Stimulated activated naive CD8-positive, alpha-beta T cell treated with anti-CD3 and anti-CD28 coated beads, Interleukin-15, Interleukin-2, amounts not matched to agents 100 ng/mL and 50 ng/mL, for 24 hours (primary cell): ENCODE measurements at regions not wholly inside any gene's neighbourhood (a gene's known extent, or its start where the extent isn't known, plus 50 kb on each side); places are given as distances from the start of the nearest gene placed in this dataset.
"Not testable (repeated sequence)": the region's sequence is repeated elsewhere in the genome, so short reads cannot be mapped to it uniquely, and the experiment has no call there.

Source experiments
- H3K27ac Mint-ChIP-seq: one replicate; pipeline ENCODE4 v1.8.0; 2021; ENCODE audit warnings: mild to moderate bottlenecking, mixed read lengths
- H3K27me3 Mint-ChIP-seq: one replicate; pipeline ENCODE4 v1.8.0; 2021; ENCODE audit warnings: mixed read lengths
- H3K36me3 Mint-ChIP-seq: one replicate; pipeline ENCODE4 v1.8.0; 2021; ENCODE audit warnings: low read depth, mixed read lengths
- H3K4me1 Mint-ChIP-seq: one replicate; pipeline ENCODE4 v1.8.0; 2021; ENCODE audit warnings: low read depth, mixed read lengths
- H3K4me3 Mint-ChIP-seq: one replicate; pipeline ENCODE4 v1.8.0; 2021; ENCODE audit warnings: mild to moderate bottlenecking, mixed read lengths
- H3K9me3 Mint-ChIP-seq: one replicate; pipeline ENCODE4 v1.8.0; 2021; ENCODE audit warnings: mixed read lengths

- Mint-ChIP-seq H3K4me3 (no peak overlapping the region), H3K4me1 (no peaks in the 10 kb centered on the region), H3K27me3 (no peaks in the 10 kb centered on the region), H3K27ac (no peak overlapping the region), H3K36me3 (no peaks in the 10 kb centered on the region), H3K9me3 (no peaks in the 10 kb centered on the region)
Observed at GRCh38 chr10:38209332-38209731, 115.2 kb downstream of the ZNF37A start.

- not testable (repeated sequence) for H3K4me3 Mint-ChIP-seq, H3K27ac Mint-ChIP-seq, H3K9me3 Mint-ChIP-seq, H3K4me1 Mint-ChIP-seq, H3K36me3 Mint-ChIP-seq, H3K27me3 Mint-ChIP-seq
Observed at GRCh38 chr10:38209748-38210147, 115.6 kb downstream of the ZNF37A start.

- Mint-ChIP-seq H3K36me3 (no peaks in the 10 kb centered on the region), H3K4me3 (no peak overlapping the region), H3K9me3 (peaks cover 2% of the 10 kb centered on the region), H3K27me3 (no peaks in the 10 kb centered on the region), H3K4me1 (no peaks in the 10 kb centered on the region), H3K27ac (no peak overlapping the region)
Observed at GRCh38 chr10:38212460-38212859, 118.3 kb downstream of the ZNF37A start.

- H3K36me3 Mint-ChIP-seq, result no peaks in the 10 kb centered on the region
- H3K4me1 Mint-ChIP-seq, result no peaks in the 10 kb centered on the region
- no peak overlapping the region for H3K4me3 Mint-ChIP-seq
- H3K9me3 Mint-ChIP-seq, result peaks cover 7% of the 10 kb centered on the region
- no peak overlapping the region for H3K27ac Mint-ChIP-seq
- H3K27me3 Mint-ChIP-seq, result no peaks in the 10 kb centered on the region
Observed at GRCh38 chr10:38226385-38226784, 132.2 kb downstream of the ZNF37A start.

GRCh38 chr10:38228394-38228793 lies 134.3 kb downstream of the ZNF37A start:
- no peaks in the 10 kb centered on the region for H3K36me3 Mint-ChIP-seq
- no peak overlapping the region for H3K4me3 Mint-ChIP-seq
- no peaks in the 10 kb centered on the region for H3K27me3 Mint-ChIP-seq
- no peak overlapping the region for H3K27ac Mint-ChIP-seq
- no peaks in the 10 kb centered on the region for H3K4me1 Mint-ChIP-seq
- peaks cover 8% of the 10 kb centered on the region for H3K9me3 Mint-ChIP-seq

- H3K4me1 Mint-ChIP-seq, H3K27ac Mint-ChIP-seq, H3K36me3 Mint-ChIP-seq, H3K27me3 Mint-ChIP-seq, H3K4me3 Mint-ChIP-seq, H3K9me3 Mint-ChIP-seq: not testable (repeated sequence)
Observed at GRCh38 chr10:38238479-38238878, 144.3 kb downstream of the ZNF37A start.

- not testable (repeated sequence) for H3K9me3 Mint-ChIP-seq, H3K4me3 Mint-ChIP-seq, H3K27me3 Mint-ChIP-seq, H3K27ac Mint-ChIP-seq, H3K4me1 Mint-ChIP-seq, H3K36me3 Mint-ChIP-seq
Observed at GRCh38 chr10:38242061-38242649, 148.0 kb downstream of the ZNF37A start.

GRCh38 chr10:38248113-38248512 lies 154.0 kb downstream of the ZNF37A start:
- H3K36me3 Mint-ChIP-seq, H3K4me3 Mint-ChIP-seq, H3K27ac Mint-ChIP-seq, H3K27me3 Mint-ChIP-seq, H3K4me1 Mint-ChIP-seq: not testable (repeated sequence)
- peaks cover 14% of the 10 kb centered on the region for H3K9me3 Mint-ChIP-seq

- not testable (repeated sequence) for H3K27ac Mint-ChIP-seq, H3K27me3 Mint-ChIP-seq, H3K36me3 Mint-ChIP-seq, H3K4me3 Mint-ChIP-seq, H3K4me1 Mint-ChIP-seq
- H3K9me3 Mint-ChIP-seq, result peaks cover 20% of the 10 kb centered on the region
Observed at GRCh38 chr10:38252551-38252950, 158.4 kb downstream of the ZNF37A start.

GRCh38 chr10:38267555-38267954 lies 173.4 kb downstream of the ZNF37A start:
- H3K27ac Mint-ChIP-seq, H3K9me3 Mint-ChIP-seq, H3K4me1 Mint-ChIP-seq, H3K4me3 Mint-ChIP-seq, H3K36me3 Mint-ChIP-seq, H3K27me3 Mint-ChIP-seq: not testable (repeated sequence)

GRCh38 chr10:38271031-38271430 lies 176.9 kb downstream of the ZNF37A start:
- H3K36me3 Mint-ChIP-seq, H3K4me1 Mint-ChIP-seq, H3K27ac Mint-ChIP-seq, H3K27me3 Mint-ChIP-seq, H3K9me3 Mint-ChIP-seq, H3K4me3 Mint-ChIP-seq: not testable (repeated sequence)

- H3K27me3 Mint-ChIP-seq, H3K4me1 Mint-ChIP-seq, H3K36me3 Mint-ChIP-seq, H3K9me3 Mint-ChIP-seq, H3K4me3 Mint-ChIP-seq, H3K27ac Mint-ChIP-seq: not testable (repeated sequence)
Observed at GRCh38 chr10:38274879-38275278, 180.7 kb downstream of the ZNF37A start.

- not testable (repeated sequence) for H3K9me3 Mint-ChIP-seq, H3K4me3 Mint-ChIP-seq, H3K27me3 Mint-ChIP-seq
Observed at GRCh38 chr10:38292560-38292959, 198.4 kb downstream of the ZNF37A start.

GRCh38 chr10:38310111-38310510 lies 216.0 kb downstream of the ZNF37A start:
- H3K4me1 Mint-ChIP-seq, H3K27ac Mint-ChIP-seq, H3K36me3 Mint-ChIP-seq, H3K4me3 Mint-ChIP-seq, H3K9me3 Mint-ChIP-seq, H3K27me3 Mint-ChIP-seq: not testable (repeated sequence)

More at GRCh38 chr10:38292560-38292959, 198.4 kb downstream of the ZNF37A start:
- H3K27ac Mint-ChIP-seq, H3K36me3 Mint-ChIP-seq, H3K4me1 Mint-ChIP-seq: not testable (repeated sequence)

GRCh38 chr10:38315090-38315805 lies 221.1 kb downstream of the ZNF37A start:
- H3K9me3 Mint-ChIP-seq, H3K4me3 Mint-ChIP-seq, H3K36me3 Mint-ChIP-seq, H3K27me3 Mint-ChIP-seq, H3K27ac Mint-ChIP-seq, H3K4me1 Mint-ChIP-seq: not testable (repeated sequence)

GRCh38 chr10:38321393-38321792 lies 227.3 kb downstream of the ZNF37A start:
- H3K36me3 Mint-ChIP-seq, H3K4me1 Mint-ChIP-seq, H3K27ac Mint-ChIP-seq, H3K4me3 Mint-ChIP-seq, H3K27me3 Mint-ChIP-seq: not testable (repeated sequence)
- H3K9me3 Mint-ChIP-seq, result peaks cover 11% of the 10 kb centered on the region
